Hepatocyte (in vitro differentiated cells): ENCODE measurements at regions not wholly inside any gene's neighbourhood (a gene's known extent, or its start where the extent isn't known, plus 50 kb on each side); places are given as distances from the start of the nearest gene placed in this dataset.

Experiments
- DNase-seq: peaks from one replicate; pipeline ENCODE4 v3.0.0-alpha.2; 2016; ENCODE audit warnings: low spot score
- H2AFZ ChIP-seq: fragments of 200-600 bp; sonication (generic); 2 replicates; pipeline ENCODE4 v1.6.0; 2016; ENCODE audit warnings: antibody characterized with exemption, mild to moderate bottlenecking
- H3K27ac ChIP-seq: fragments of 200-600 bp; sonication (generic); 2 replicates; pipeline ENCODE4 v1.5.1; 2016; ENCODE audit warnings: mild to moderate bottlenecking
- H3K27me3 ChIP-seq: fragments of 200-600 bp; sonication (generic); 2 replicates; pipeline ENCODE4 v1.6.1; 2016
- H3K36me3 ChIP-seq: fragments of 200-600 bp; sonication (generic); replicated peaks from 2 replicates; pipeline ENCODE4 v1.5.1; 2016; ENCODE audit warnings: low read depth; ENCODE audit not compliant: insufficient read depth
- H3K4me1 ChIP-seq: fragments of 200-600 bp; sonication (generic); 2 replicates; pipeline ENCODE4 v1.5.1; 2016; ENCODE audit warnings: mild to moderate bottlenecking, moderate library complexity; ENCODE audit not compliant: insufficient read depth
- H3K4me2 ChIP-seq: fragments of 200-600 bp; sonication (generic); 2 replicates; pipeline ENCODE4 v1.6.0; 2016
- H3K4me3 ChIP-seq: fragments of 200-600 bp; sonication (generic); 2 replicates; pipeline ENCODE4 v1.5.1; 2016; ENCODE audit warnings: mild to moderate bottlenecking
- H3K79me2 ChIP-seq: fragments of 200-600 bp; sonication (generic); 2 replicates; pipeline ENCODE4 v1.6.0; 2017; ENCODE audit warnings: mild to moderate bottlenecking
- H3K9me2 ChIP-seq: fragments of 200-600 bp; sonication (generic); replicated peaks from 2 replicates; pipeline ENCODE4 v1.6.0; 2017; ENCODE audit warnings: mild to moderate bottlenecking; ENCODE audit not compliant: insufficient read depth
- H3K9me3 ChIP-seq: fragments of 200-600 bp; sonication (generic); 2 replicates; pipeline ENCODE4 v1.5.1; 2016; ENCODE audit warnings: low read depth, mild to moderate bottlenecking
- H4K20me1 ChIP-seq: fragments of 200-600 bp; sonication (generic); 2 replicates; pipeline ENCODE4 v1.6.0; 2016; ENCODE audit warnings: mild to moderate bottlenecking; ENCODE audit not compliant: insufficient read depth, poor library complexity, severe bottlenecking
- CTCF ChIP-seq: fragments of 200-600 bp; sonication (generic); IDR thresholded peaks from 2 replicates; pipeline ENCODE4 v1.5.1; 2016; ENCODE audit warnings: antibody characterized with exemption, mild to moderate bottlenecking; ENCODE audit not compliant: poor library complexity
- EZH2 ChIP-seq: fragments of 200-600 bp; sonication (generic); IDR thresholded peaks from 2 replicates; pipeline ENCODE4 v1.6.1; 2016; ENCODE audit warnings: antibody characterized with exemption, mild to moderate bottlenecking, borderline replicate concordance
- EZH2phosphoT487 ChIP-seq: fragments of 200-600 bp; sonication (generic); IDR thresholded peaks from one replicate; pipeline ENCODE4 v1.6.1; 2018; ENCODE audit warnings: antibody characterized with exemption, mild to moderate bottlenecking, low read depth, moderate library complexity; ENCODE audit not compliant: unreplicated experiment, severe bottlenecking
- WGBS: methylation state at CpG from one replicate; pipeline ENCODE4 v1.1.6; 2016; ENCODE audit warnings: low lambda C conversion rate; ENCODE audit errors: missing lambda C conversion rate; 5-methylcytosine and 5-hydroxymethylcytosine counted together

GRCh38 chr1:115159958-115160357 is 70.7 kb upstream of the TSPAN2 start:
- H3K4me1 ChIP-seq: no peaks in the 10 kb centered on the region
- H4K20me1 ChIP-seq: no peaks in the 10 kb centered on the region
- H3K79me2 ChIP-seq: no peaks in the 10 kb centered on the region
- H3K27me3 ChIP-seq: no peaks in the 10 kb centered on the region
- TF ChIP-seq EZH2: no peak
- TF ChIP-seq EZH2phosphoT487: no peak
- no peak for TF ChIP-seq CTCF
- no peaks in the 10 kb centered on the region for H3K9me3 ChIP-seq
- no peaks in the 10 kb centered on the region for H3K36me3 ChIP-seq
- H3K4me3 ChIP-seq: no peak overlapping the region
- H3K27ac ChIP-seq: no peak overlapping the region
- no peak overlapping the region for H2AFZ ChIP-seq
- H3K4me2 ChIP-seq: no peak overlapping the region
- H3K9me2 ChIP-seq: no peaks in the 10 kb centered on the region
- DNase-seq: no peak

- WGBS: 48% methylated on average over 2 of the region's 2 CpGs
- H4K20me1 ChIP-seq: no peaks in the 10 kb centered on the region
- TF ChIP-seq EZH2 (no peak), EZH2phosphoT487 (no peak), CTCF (no peak)
- H3K9me3 ChIP-seq: no peaks in the 10 kb centered on the region
- H3K4me3 ChIP-seq: no peak overlapping the region
- no peak overlapping the region for H2AFZ ChIP-seq
- no peaks in the 10 kb centered on the region for H3K4me1 ChIP-seq
- no peak overlapping the region for H3K4me2 ChIP-seq
- no peaks in the 10 kb centered on the region for H3K27me3 ChIP-seq
- H3K9me2 ChIP-seq: no peaks in the 10 kb centered on the region
- no peaks in the 10 kb centered on the region for H3K36me3 ChIP-seq
- no peak overlapping the region for H3K27ac ChIP-seq
- no peak for DNase-seq
- H3K79me2 ChIP-seq: no peaks in the 10 kb centered on the region
Measured at GRCh38 chr1:115158181-115158580, 68.9 kb upstream of the TSPAN2 start.

- Histone ChIP-seq H3K27ac (no peak overlapping the region), H3K9me2 (no peaks in the 10 kb centered on the region), H3K4me3 (no peak overlapping the region), H3K9me3 (no peaks in the 10 kb centered on the region), H2AFZ (no peak overlapping the region), H4K20me1 (no peaks in the 10 kb centered on the region), H3K27me3 (no peaks in the 10 kb centered on the region), H3K4me1 (no peaks in the 10 kb centered on the region), H3K4me2 (no peak overlapping the region), H3K79me2 (no peaks in the 10 kb centered on the region), H3K36me3 (no peaks in the 10 kb centered on the region)
- no peak for TF ChIP-seq CTCF
- no peak for TF ChIP-seq EZH2phosphoT487
- TF ChIP-seq EZH2: no peak
- DNase-seq: no peak
- WGBS: 93% methylated on average over 4 of the region's 4 CpGs
Measured at GRCh38 chr1:115156826-115157468, 67.6 kb upstream of the TSPAN2 start.
